A549 (cell line): ENCODE measurements at regions not wholly inside any gene's neighbourhood (a gene's known extent, or its start where the extent isn't known, plus 50 kb on each side); places are given as distances from the start of the nearest gene placed in this dataset.

Experiments
- ATAC-seq, 2 experiments: fragments of 200-7000 bp in 1 of 2; fragments of >200 bp in 1 of 2; cut with Nextera tagmentation in 1 of 2; cut with Tn5 transposase in 1 of 2; 3 replicates each; pipeline versions ENCODE4 v1.8.0 to v1.9.1; 2018 to 2020; ENCODE audit warnings: mild to moderate bottlenecking in 1 of 2, moderate library complexity in 1 of 2
- CTCF ChIA-PET: fragments of 300-600 bp; sonication (Branson Sonifier 250); formaldehyde crosslinking; extraction: SDS; loops from one replicate; lab custom pipeline; 2021; ENCODE audit warnings: antibody characterized with exemption, inconsistent platforms; lab: Yijun Ruan, JAX
- POLR2A ChIA-PET: fragments of 350-600 bp; formaldehyde crosslinking; extraction: SDS; loops from one replicate; lab custom pipeline; 2021; ENCODE audit warnings: antibody characterized with exemption, inconsistent platforms; lab: Yijun Ruan, JAX
- DNase-seq, 2 experiments: peaks; one replicate each; pipeline versions ENCODE4 v3.0.0 to v3.0.0-alpha.2; 2011 to 2016; ENCODE audit warnings: low read depth in 1 of 2, low spot score in 1 of 2
- FAIRE-seq: peaks from 2 replicates; lab custom pipeline; 2011; peaks lifted over from hg19 to GRCh38; lab: Jason Lieb, UNC
- H3K27ac ChIP-seq, 2 experiments: fragments of >200 bp; sonication (Bioruptor Twin); formaldehyde crosslinking; 3 replicates each; pipeline ENCODE4 v1.5.1; 2016 to 2017
- H3K4me1 ChIP-seq: fragments of >200 bp; sonication (Bioruptor Twin); formaldehyde crosslinking; 3 replicates; pipeline ENCODE4 v1.6.1; 2016
- H3K4me2 ChIP-seq: fragments of >200 bp; sonication (Bioruptor Twin); formaldehyde crosslinking; 3 replicates; pipeline ENCODE4 v1.6.1; 2016
- H3K4me3 ChIP-seq: fragments of >200 bp; sonication (Bioruptor Twin); formaldehyde crosslinking; 3 replicates; pipeline ENCODE4 v1.5.1; 2016
- H3K9me3 ChIP-seq: fragments of >200 bp; sonication (Bioruptor Twin); formaldehyde crosslinking; 3 replicates; pipeline ENCODE4 v1.6.1; 2016
- CHD4 ChIP-seq: fragments of 200-600 bp; sonication (generic); IDR thresholded peaks from 2 replicates; pipeline ENCODE4 v1.6.1; 2016; ENCODE audit warnings: antibody characterized with exemption, mild to moderate bottlenecking, borderline replicate concordance
- EHMT2 ChIP-seq: fragments of 200-600 bp; sonication (generic); IDR thresholded peaks from 2 replicates; pipeline ENCODE4 v1.6.1; 2016; ENCODE audit warnings: antibody characterized with exemption, low read depth, mild to moderate bottlenecking, moderate library complexity
- EP300 ChIP-seq, 2 experiments: fragments of >200 bp; sonication (Bioruptor Twin); formaldehyde crosslinking; IDR thresholded peaks; 2 replicates in 1 of 2; 3 replicates in 1 of 2; pipeline ENCODE4 v1.6.1; 2016 to 2017
- ESRRA ChIP-seq: fragments of 150-350 bp; IDR thresholded peaks from 2 replicates; pipeline ENCODE4 v1.6.1; 2014; ENCODE audit warnings: mild to moderate bottlenecking, low read length, borderline replicate concordance
- FOSB ChIP-seq: fragments of 250-450 bp; sonication (Bioruptor Pico); IDR thresholded peaks from 2 replicates; pipeline ENCODE4 v1.5.0; 2020; ENCODE audit warnings: mild to moderate bottlenecking, moderate library complexity
- FOXS1 ChIP-seq: fragments of 250-450 bp; sonication (Bioruptor Pico); IDR thresholded peaks from 2 replicates; pipeline ENCODE4 v1.5.0; 2020; ENCODE audit warnings: mild to moderate bottlenecking, moderate library complexity
- HDAC2 ChIP-seq: fragments of 200-600 bp; sonication (generic); IDR thresholded peaks from 2 replicates; pipeline ENCODE4 v1.6.1; 2016
- HMGXB4 ChIP-seq: fragments of 250-450 bp; sonication (Bioruptor Pico); IDR thresholded peaks from 2 replicates; pipeline ENCODE4 v1.5.0; 2021; ENCODE audit warnings: mild to moderate bottlenecking, moderate library complexity, borderline replicate concordance
- JUNB ChIP-seq: fragments of >200 bp; sonication (Bioruptor Twin); formaldehyde crosslinking; IDR thresholded peaks from 2 replicates; pipeline ENCODE4 v1.6.1; 2016
- MAFK ChIP-seq: fragments of 450-650 bp; IDR thresholded peaks from 2 replicates; pipeline ENCODE4 v1.6.1; 2014; ENCODE audit not compliant: partially characterized antibody
- MYC ChIP-seq: IDR thresholded peaks from 2 replicates; pipeline ENCODE4 v1.6.1; 2012; ENCODE audit warnings: mild to moderate bottlenecking, inconsistent platforms, low read length, improper control_type of control experiment, borderline replicate concordance
- NR3C1 ChIP-seq: fragments of >200 bp; sonication (Bioruptor Twin); formaldehyde crosslinking; IDR thresholded peaks from 3 replicates; pipeline ENCODE4 v1.6.1; 2017
- PBX3 ChIP-seq: IDR thresholded peaks from 2 replicates; pipeline ENCODE4 v1.6.1; 2012
- POLR2A ChIP-seq: IDR thresholded peaks from 2 replicates; pipeline ENCODE4 v1.6.1; 2012; ENCODE audit warnings: mild to moderate bottlenecking, low read length
- POLR2AphosphoS2 ChIP-seq: conservative IDR thresholded peaks from 2 replicates; pipeline ENCODE4 v1.6.1; 2012; ENCODE audit warnings: low read length, improper control_type of control experiment, inconsistent platforms
- REST ChIP-seq: fragments of 200-600 bp; sonication (generic); IDR thresholded peaks from 2 replicates; pipeline ENCODE4 v1.6.1; 2016; ENCODE audit warnings: antibody characterized with exemption, mild to moderate bottlenecking, moderate library complexity
- ZC3H11A ChIP-seq: fragments of 450-650 bp; IDR thresholded peaks from 2 replicates; pipeline ENCODE4 v1.6.1; 2014; ENCODE audit warnings: antibody characterized with exemption, mild to moderate bottlenecking
- ZNF302 ChIP-seq: fragments of 250-450 bp; sonication (Bioruptor Pico); IDR thresholded peaks from 2 replicates; pipeline ENCODE4 v1.9.0; 2021; ENCODE audit warnings: inconsistent platforms, mild to moderate bottlenecking, moderate library complexity
- WGBS: methylation state at CpG from one replicate; pipeline ENCODE4 v1.1.6; 2017; ENCODE audit errors: missing lambda C conversion rate; 5-methylcytosine and 5-hydroxymethylcytosine counted together
- TF ChIP-seq, protein P1 (sequence below): fragments of >200 bp; sonication (Bioruptor Twin); formaldehyde crosslinking; IDR thresholded peaks from 3 replicates; pipeline ENCODE4 v1.5.1; 2016
- TF ChIP-seq, protein P2 (sequence below): fragments of 150-350 bp; IDR thresholded peaks from 2 replicates; pipeline ENCODE4 v1.6.1; 2014; ENCODE audit warnings: low read depth, mild to moderate bottlenecking, low read length

DNA sequence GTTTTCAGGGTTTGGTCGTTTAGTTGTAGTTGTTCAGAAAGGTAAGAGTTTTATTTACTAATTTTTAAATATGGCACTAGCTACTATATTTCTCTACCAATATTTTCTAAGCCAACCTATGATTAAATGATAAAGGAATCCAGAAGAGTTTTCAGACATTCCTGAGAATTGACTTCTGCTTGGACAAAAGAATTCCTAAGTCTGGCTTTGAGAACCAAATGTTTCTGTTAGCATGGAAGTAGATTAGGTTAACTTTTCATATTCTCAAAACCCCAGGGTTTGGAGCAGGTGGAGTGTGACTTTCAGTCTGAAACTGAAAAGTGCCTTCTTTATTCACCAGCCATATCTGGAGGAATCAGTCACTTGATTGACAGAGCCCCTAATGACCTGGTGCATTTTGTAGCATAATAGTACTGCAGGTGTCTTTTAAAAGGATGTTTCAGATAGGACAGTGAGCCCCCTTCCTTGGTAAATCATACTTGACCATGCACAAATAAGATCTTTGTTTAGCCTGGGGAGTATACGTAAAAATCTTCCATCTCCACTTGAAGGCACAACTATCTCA lies 457.0 kb upstream of the ZNF462 start:
- 42% methylated on average over 2 of the region's 2 CpGs for WGBS
- H3K27ac ChIP-seq, result no peak overlapping the region
- ATAC-seq, result no peak
- H3K4me2 ChIP-seq, result no peak overlapping the region
- H3K4me3 ChIP-seq, result no peak overlapping the region
- DNase-seq, result no peak
- CTCF ChIA-PET, result no interaction called here
- TF ChIP-seq EP300 (IDR thresholded peaks at IDR 0.05) (no peak), MAFK (no peak), ZNF302 (CRISPR knock-in tag) (no peak), FOXS1 (no peak), HDAC2 (no peak), EHMT2 (no peak), ZC3H11A (no peak), MYC (no peak), CHD4 (no peak), FOSB (CRISPR knock-in tag) (no peak), ESRRA (no peak), JUNB (no peak), NR3C1 (no peak), PBX3 (no peak), REST (no peak), POLR2AphosphoS2 (no peak), POLR2A (no peak), HMGXB4 (CRISPR knock-in tag) (no peak)
- TF ChIP-seq, protein P1, sequence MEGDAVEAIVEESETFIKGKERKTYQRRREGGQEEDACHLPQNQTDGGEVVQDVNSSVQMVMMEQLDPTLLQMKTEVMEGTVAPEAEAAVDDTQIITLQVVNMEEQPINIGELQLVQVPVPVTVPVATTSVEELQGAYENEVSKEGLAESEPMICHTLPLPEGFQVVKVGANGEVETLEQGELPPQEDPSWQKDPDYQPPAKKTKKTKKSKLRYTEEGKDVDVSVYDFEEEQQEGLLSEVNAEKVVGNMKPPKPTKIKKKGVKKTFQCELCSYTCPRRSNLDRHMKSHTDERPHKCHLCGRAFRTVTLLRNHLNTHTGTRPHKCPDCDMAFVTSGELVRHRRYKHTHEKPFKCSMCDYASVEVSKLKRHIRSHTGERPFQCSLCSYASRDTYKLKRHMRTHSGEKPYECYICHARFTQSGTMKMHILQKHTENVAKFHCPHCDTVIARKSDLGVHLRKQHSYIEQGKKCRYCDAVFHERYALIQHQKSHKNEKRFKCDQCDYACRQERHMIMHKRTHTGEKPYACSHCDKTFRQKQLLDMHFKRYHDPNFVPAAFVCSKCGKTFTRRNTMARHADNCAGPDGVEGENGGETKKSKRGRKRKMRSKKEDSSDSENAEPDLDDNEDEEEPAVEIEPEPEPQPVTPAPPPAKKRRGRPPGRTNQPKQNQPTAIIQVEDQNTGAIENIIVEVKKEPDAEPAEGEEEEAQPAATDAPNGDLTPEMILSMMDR, result no peak
- TF ChIP-seq, protein P2, sequence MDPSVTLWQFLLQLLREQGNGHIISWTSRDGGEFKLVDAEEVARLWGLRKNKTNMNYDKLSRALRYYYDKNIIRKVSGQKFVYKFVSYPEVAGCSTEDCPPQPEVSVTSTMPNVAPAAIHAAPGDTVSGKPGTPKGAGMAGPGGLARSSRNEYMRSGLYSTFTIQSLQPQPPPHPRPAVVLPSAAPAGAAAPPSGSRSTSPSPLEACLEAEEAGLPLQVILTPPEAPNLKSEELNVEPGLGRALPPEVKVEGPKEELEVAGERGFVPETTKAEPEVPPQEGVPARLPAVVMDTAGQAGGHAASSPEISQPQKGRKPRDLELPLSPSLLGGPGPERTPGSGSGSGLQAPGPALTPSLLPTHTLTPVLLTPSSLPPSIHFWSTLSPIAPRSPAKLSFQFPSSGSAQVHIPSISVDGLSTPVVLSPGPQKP, result no peak
- no peaks in the 10 kb centered on the region for H3K4me1 ChIP-seq
- no peaks in the 10 kb centered on the region for H3K9me3 ChIP-seq
- POLR2A ChIA-PET, result no interaction called here
- FAIRE-seq, result no peak
